ENCODE measurements at regions not wholly inside any gene's neighbourhood (a gene's known extent, or its start where the extent isn't known, plus 50 kb on each side); places are given as distances from the start of the nearest gene placed in this dataset.

DNA sequence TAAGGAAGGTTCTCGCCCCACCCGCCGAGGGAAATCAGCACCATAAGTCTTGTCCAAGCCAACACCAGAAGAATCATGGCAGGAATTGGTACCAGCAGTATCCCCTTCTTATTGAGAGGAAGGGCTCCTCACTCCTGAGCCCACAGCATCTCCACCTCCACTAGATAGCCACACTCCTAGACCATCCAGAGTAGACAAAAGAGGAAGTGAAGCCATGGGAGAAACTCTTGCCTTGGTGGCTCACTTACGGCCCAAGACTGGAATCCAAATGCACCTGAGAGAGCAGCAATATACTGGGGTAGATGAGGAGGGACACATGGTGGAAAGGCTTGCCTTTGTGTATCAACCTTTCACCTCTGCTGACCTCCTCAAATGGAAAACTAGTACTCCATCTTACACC, 255.3 kb upstream of the PRKX start:
- TF ChIP-seq YY1 (IDR thresholded peaks at IDR 0.05; ENCODE audit: insufficient read depth, insufficient read length) (no peak), ZNF274 (IDR thresholded peaks at IDR 0.05; ENCODE audit: low read depth, low read length) (no peak)

Measured in NT2/D1 (cell line).